ENCODE measurements at regions not wholly inside any gene's neighbourhood (a gene's known extent, or its start where the extent isn't known, plus 50 kb on each side); places are given as distances from the start of the nearest gene placed in this dataset.

DNA sequence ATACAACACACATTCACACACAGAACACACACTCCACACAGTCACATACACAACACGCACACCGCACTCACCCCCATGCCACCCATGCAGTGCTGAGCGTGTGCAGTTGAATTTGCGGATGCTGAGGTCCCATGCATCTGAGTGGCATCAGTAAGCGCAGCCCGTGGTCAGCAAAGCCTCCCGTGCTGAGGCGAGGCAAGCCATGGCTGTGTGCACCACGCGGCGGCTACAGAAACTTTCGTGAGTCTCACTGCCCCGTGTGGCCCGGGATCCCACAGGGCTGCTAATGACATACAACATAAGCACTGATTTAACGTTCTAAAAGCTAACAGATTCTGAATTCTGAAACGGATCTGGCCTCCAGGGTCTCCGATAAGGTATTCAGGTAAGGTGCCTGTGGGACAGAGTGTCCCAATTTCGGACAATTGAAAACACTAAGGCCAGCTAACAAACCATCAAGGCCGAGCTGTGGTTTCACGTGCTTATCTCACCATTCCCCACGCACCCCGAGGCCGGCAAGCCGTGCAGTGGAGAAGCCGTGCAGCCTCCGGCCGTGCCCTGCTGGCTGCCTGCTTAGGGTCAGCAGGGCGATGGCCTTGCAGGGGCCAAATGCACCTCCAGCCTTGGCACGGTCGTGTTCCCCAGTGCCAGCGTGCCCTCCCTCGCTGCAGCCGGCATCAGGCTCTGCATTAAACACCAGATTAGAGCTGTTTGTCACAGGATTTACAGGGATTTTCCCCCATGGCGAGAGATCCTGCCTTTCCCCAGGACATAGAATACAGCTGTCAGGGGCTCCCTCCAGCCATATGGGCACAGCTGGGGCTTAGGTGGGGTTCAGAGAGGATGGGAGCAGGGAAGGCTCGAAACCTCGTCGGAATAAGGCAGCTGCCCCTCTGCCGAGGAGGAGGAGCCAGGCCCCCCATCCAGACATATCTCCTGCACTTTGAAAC lies 191.7 kb downstream of the C16orf95 start:
- Histone ChIP-seq H3K36me3 (replicated peaks) (no peaks in the 10 kb centered on the region), H3K4me1 (no peaks in the 10 kb centered on the region), H3K9me3 (no peaks in the 10 kb centered on the region), H3K27me3 (ENCODE audit: low read depth) (no peaks in the 10 kb centered on the region), H3K4me3 (no peak overlapping the region)
- DNase-seq (ENCODE audit: low spot score in 2 of 2), result no peak
- in situ Hi-C loops (cut with MboI; ENCODE audit: low sequenced_read_pairs), result no loop called here

GRCh38 chr16:87126403-87127025 lies 190.7 kb downstream of the C16orf95 start:
- in situ Hi-C loops (cut with MboI; ENCODE audit: low sequenced_read_pairs), result no loop called here
- Histone ChIP-seq H3K4me1 (no peaks in the 10 kb centered on the region), H3K36me3 (replicated peaks) (no peaks in the 10 kb centered on the region), H3K27me3 (ENCODE audit: low read depth) (no peaks in the 10 kb centered on the region), H3K4me3 (no peak overlapping the region), H3K9me3 (no peaks in the 10 kb centered on the region)
- no peak for DNase-seq (ENCODE audit: low spot score in 2 of 2)

GRCh38 chr16:87127061-87127765 lies 190.0 kb downstream of the C16orf95 start:
- in situ Hi-C loops (cut with MboI; ENCODE audit: low sequenced_read_pairs), result no loop called here
- no peak for DNase-seq (ENCODE audit: low spot score in 2 of 2)
- Histone ChIP-seq H3K4me3 (no peak overlapping the region), H3K9me3 (no peaks in the 10 kb centered on the region), H3K4me1 (no peaks in the 10 kb centered on the region), H3K27me3 (ENCODE audit: low read depth) (no peaks in the 10 kb centered on the region), H3K36me3 (replicated peaks) (no peaks in the 10 kb centered on the region)

DNA sequence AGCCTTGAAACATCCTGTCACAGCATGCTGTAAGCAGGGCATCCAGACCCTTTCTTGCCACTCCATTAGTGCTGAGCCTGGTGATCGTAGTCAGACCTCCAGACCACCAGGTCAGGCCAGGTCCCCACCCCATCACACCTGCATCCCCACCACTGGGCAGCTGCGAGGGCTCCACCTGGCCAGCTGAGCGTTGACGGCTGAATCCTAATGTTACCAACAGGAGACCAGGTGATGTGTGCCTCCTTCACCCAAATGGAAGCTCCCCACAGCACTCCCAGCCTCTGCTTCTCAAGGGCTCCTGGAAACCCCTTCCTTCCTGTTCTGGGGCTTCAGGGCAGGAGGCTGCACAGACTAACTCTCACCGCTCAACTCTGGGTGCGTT lies 189.4 kb downstream of the C16orf95 start:
- Histone ChIP-seq H3K9me3 (no peaks in the 10 kb centered on the region), H3K36me3 (replicated peaks) (no peaks in the 10 kb centered on the region), H3K4me1 (no peaks in the 10 kb centered on the region), H3K4me3 (no peak overlapping the region), H3K27me3 (ENCODE audit: low read depth) (no peaks in the 10 kb centered on the region)
- DNase-seq (ENCODE audit: low spot score in 2 of 2), result no peak
- in situ Hi-C loops (cut with MboI; ENCODE audit: low sequenced_read_pairs), result no loop called here

DNA sequence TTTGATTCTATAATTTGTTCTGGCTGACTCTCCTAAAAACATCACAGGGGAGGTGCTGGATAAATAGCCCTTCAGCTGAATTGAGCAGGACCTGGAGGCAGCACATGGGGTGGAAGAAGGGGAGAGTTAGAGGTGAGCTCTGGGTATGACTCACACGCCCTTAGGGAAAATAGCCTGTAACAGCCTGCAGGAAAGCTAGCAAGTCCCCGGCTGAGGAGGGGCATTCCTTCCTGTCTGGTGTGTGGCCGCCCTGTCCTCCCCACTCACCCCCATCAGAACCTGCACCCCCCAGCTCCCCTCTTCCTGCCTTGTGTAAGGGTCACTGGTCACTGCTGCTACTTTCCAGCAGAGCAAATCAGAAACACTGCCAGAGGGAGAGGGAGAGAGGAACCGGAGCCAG lies 187.4 kb downstream of the C16orf95 start:
- Histone ChIP-seq H3K27me3 (ENCODE audit: low read depth) (no peaks in the 10 kb centered on the region), H3K36me3 (replicated peaks) (no peaks in the 10 kb centered on the region), H3K4me3 (no peak overlapping the region), H3K9me3 (no peaks in the 10 kb centered on the region), H3K4me1 (no peaks in the 10 kb centered on the region)
- in situ Hi-C loops (cut with MboI; ENCODE audit: low sequenced_read_pairs), result no loop called here
- no peak for DNase-seq (ENCODE audit: low spot score in 2 of 2)

DNA sequence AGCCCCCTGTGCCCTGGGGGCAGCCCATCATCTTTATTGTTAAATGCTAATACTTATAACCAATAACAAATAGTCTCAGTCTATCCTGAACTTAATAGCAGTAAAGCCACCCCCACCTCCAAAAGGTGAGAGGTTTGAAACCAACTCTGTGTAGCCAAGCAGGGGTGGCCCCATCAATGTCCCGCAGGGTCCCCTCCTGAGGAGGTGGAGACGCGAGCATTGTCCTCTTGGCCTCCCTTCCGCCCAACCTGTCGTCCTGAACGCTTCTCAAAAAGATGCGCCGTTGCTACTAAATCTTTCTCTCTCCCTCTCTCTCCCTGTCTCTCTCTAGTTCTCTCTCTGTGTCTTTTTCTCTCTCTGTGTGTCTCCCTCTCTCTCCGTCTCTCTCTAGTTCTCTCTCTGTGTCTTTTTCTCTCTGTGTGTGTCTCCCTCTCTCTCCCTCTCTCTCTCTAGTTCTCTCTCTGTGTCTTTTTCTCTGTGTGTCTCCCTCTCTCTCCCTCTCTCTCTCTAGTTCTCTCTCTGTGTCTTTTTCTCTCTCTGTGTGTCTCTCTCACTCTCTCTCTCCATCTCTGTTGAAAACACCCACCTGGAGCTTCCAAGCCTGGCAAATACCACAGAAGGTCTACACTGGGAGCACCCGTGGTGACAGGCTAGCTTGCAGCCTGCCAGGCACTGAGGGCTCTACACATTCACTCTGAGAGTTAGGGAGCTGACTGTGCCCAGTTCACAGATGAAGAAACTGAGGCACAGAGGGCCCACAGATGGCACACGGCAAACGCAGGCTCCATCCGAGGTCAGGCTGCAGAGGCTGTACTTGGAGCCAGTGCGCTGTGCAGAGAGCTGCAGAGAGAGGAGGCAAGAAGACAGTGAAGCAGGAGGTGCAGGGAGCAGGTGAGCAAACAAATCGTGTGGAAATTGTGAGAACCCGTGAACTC lies 185.9 kb downstream of the C16orf95 start:
- in situ Hi-C loops (cut with MboI; ENCODE audit: low sequenced_read_pairs), result no loop called here
- Histone ChIP-seq H3K27me3 (ENCODE audit: low read depth) (no peaks in the 10 kb centered on the region), H3K36me3 (replicated peaks) (no peaks in the 10 kb centered on the region)

GRCh38 chr16:87131996-87132345 lies 185.2 kb downstream of the C16orf95 start:
- Histone ChIP-seq H3K4me3 (no peak overlapping the region), H3K9me3 (no peaks in the 10 kb centered on the region), H3K27me3 (ENCODE audit: low read depth) (no peaks in the 10 kb centered on the region), H3K4me1 (no peaks in the 10 kb centered on the region), H3K36me3 (replicated peaks) (no peaks in the 10 kb centered on the region)
- DNase-seq (ENCODE audit: low spot score in 2 of 2), result no peak
- in situ Hi-C loops (cut with MboI; ENCODE audit: low sequenced_read_pairs), result no loop called here

More for the DNA sequence above, 185.9 kb downstream of the C16orf95 start:
- Histone ChIP-seq H3K4me1 (no peaks in the 10 kb centered on the region), H3K4me3 (no peak overlapping the region), H3K9me3 (no peaks in the 10 kb centered on the region)
- no peak for DNase-seq (ENCODE audit: low spot score in 2 of 2)

GRCh38 chr16:87132361-87133014 lies 184.7 kb downstream of the C16orf95 start:
- H3K9me3 ChIP-seq, result no peaks in the 10 kb centered on the region
- H3K27me3 ChIP-seq (ENCODE audit: low read depth), result no peaks in the 10 kb centered on the region
- no peaks in the 10 kb centered on the region for H3K4me1 ChIP-seq
- in situ Hi-C loops (cut with MboI; ENCODE audit: low sequenced_read_pairs), result no loop called here
- H3K36me3 ChIP-seq (replicated peaks), result no peaks in the 10 kb centered on the region
- DNase-seq (ENCODE audit: low spot score in 2 of 2), result no peak
- H3K4me3 ChIP-seq, result no peak overlapping the region

- no peaks in the 10 kb centered on the region for H3K4me1 ChIP-seq
- in situ Hi-C loops (cut with MboI; ENCODE audit: low sequenced_read_pairs), result no loop called here
- no peaks in the 10 kb centered on the region for H3K36me3 ChIP-seq (replicated peaks)
- H3K4me3 ChIP-seq, result no peak overlapping the region
- no peak for DNase-seq (ENCODE audit: low spot score in 2 of 2)
- H3K9me3 ChIP-seq, result no peaks in the 10 kb centered on the region
- H3K27me3 ChIP-seq (ENCODE audit: low read depth), result no peaks in the 10 kb centered on the region
These were observed 183.9 kb downstream of the C16orf95 start for GRCh38 chr16:87133112-87133850.

GRCh38 chr16:87133966-87134627 lies 183.1 kb downstream of the C16orf95 start:
- Histone ChIP-seq H3K4me3 (no peak overlapping the region), H3K27me3 (ENCODE audit: low read depth) (no peaks in the 10 kb centered on the region), H3K36me3 (replicated peaks) (no peaks in the 10 kb centered on the region), H3K9me3 (no peaks in the 10 kb centered on the region), H3K4me1 (no peaks in the 10 kb centered on the region)
- no peak for DNase-seq (ENCODE audit: low spot score in 2 of 2)
- in situ Hi-C loops (cut with MboI; ENCODE audit: low sequenced_read_pairs), result no loop called here

- H3K27me3 ChIP-seq (ENCODE audit: low read depth), result no peaks in the 10 kb centered on the region
- H3K4me3 ChIP-seq, result no peak overlapping the region
- no peaks in the 10 kb centered on the region for H3K36me3 ChIP-seq (replicated peaks)
- H3K9me3 ChIP-seq, result no peaks in the 10 kb centered on the region
- no peak for DNase-seq (ENCODE audit: low spot score in 2 of 2)
- H3K4me1 ChIP-seq, result no peaks in the 10 kb centered on the region
- in situ Hi-C loops (cut with MboI; ENCODE audit: low sequenced_read_pairs), result no loop called here
These were observed 182.6 kb downstream of the C16orf95 start for GRCh38 chr16:87134628-87134995.
